ENCODE measurements at regions not wholly inside any gene's neighbourhood (a gene's known extent, or its start where the extent isn't known, plus 50 kb on each side); places are given as distances from the start of the nearest gene placed in this dataset.

DNA sequence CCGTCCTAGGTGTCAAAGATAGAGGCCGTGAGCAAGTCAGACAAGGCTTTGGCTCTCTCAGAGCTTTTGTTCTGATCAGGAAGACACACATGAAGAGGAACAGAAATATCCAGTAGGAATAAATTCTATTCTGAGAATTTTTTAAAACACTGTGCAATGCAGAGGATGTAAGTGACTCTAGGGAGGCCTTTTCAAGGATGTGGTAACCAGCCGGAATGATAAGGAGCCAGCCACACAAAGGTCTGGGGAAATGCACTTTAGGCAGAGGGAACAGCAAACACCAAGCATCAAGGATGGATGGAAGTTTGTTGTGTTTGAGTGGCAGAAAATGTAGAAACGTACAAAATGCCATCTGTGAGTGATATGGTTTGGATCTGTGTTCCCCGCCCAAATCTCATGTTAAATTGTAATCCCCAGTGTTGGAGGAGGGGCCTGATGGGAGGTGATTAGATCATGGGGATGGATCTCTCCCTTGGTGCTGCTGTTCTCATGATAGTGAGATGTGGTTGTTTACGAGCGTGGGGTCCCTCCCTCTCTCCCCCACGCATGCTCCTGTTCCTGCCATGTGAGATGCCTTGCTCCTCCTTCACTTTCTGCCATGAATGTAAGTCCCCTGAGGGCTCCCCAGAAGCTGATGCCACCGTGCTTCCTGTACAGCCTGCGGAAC lies 93.6 kb upstream of the CDYL start:
- Histone ChIP-seq H3K9me3 (no peaks in the 10 kb centered on the region), H3K4me3 (no peak overlapping the region), H3K36me3 (no peaks in the 10 kb centered on the region), H3K27ac (no peak overlapping the region), H3K27me3 (ENCODE audit: low read depth) (no peaks in the 10 kb centered on the region), H3K4me1 (no peaks in the 10 kb centered on the region)
- no peak for DNase-seq
- TF ChIP-seq, protein P1, sequence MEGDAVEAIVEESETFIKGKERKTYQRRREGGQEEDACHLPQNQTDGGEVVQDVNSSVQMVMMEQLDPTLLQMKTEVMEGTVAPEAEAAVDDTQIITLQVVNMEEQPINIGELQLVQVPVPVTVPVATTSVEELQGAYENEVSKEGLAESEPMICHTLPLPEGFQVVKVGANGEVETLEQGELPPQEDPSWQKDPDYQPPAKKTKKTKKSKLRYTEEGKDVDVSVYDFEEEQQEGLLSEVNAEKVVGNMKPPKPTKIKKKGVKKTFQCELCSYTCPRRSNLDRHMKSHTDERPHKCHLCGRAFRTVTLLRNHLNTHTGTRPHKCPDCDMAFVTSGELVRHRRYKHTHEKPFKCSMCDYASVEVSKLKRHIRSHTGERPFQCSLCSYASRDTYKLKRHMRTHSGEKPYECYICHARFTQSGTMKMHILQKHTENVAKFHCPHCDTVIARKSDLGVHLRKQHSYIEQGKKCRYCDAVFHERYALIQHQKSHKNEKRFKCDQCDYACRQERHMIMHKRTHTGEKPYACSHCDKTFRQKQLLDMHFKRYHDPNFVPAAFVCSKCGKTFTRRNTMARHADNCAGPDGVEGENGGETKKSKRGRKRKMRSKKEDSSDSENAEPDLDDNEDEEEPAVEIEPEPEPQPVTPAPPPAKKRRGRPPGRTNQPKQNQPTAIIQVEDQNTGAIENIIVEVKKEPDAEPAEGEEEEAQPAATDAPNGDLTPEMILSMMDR (IDR thresholded peaks at IDR 0.05): no peak
- no peak for ATAC-seq
- intact Hi-C loops (cut with DNase I): no loop called here

DNA sequence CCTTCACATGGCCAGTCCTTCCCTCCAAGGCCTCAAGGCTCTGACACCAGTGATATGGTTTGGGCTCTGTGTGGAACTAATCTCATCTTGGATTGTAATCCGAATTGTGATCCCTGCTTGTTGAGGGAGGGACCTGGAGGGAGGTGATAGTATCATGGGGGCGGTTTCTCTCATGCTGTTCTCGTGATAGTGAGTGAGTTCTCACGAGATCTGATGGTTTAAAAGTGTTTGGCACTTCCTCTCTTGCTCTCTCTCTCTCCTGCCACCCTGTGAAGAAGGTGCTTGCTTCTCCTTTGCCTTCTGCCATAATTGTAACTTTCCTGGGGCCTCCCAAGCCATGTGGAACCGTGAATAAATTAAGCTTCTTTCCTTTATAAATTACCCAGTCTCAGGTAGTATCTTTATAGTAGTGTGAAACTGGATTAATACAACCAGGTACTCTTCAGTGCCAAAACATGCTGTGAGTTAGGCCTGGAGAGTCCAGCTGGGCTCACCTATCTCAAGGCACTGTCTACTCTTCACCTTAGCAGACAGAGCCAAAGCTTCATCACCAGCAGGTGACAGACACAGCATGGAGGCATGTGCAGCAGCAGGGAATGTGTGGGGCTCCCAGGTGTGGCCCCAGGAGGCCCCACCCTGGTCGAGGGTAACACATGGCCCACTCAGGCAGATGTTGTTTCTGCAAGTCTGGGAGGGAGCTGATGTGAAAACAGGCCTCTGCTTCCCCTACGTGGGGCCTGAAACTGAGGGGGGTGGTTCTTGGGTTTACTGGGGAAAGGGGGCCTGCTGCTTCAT lies 97.5 kb upstream of the CDYL start:
- no peaks in the 10 kb centered on the region for H3K36me3 ChIP-seq
- no peaks in the 10 kb centered on the region for H3K4me1 ChIP-seq
- ATAC-seq (no peak), DNase-seq (no peak)
- TF ChIP-seq, protein P1 (IDR thresholded peaks at IDR 0.05): no peak
- no peak overlapping the region for H3K27ac ChIP-seq
- intact Hi-C loops (cut with DNase I): no loop called here
- no peaks in the 10 kb centered on the region for H3K9me3 ChIP-seq
- no peaks in the 10 kb centered on the region for H3K27me3 ChIP-seq (ENCODE audit: low read depth)
- H3K4me3 ChIP-seq: no peak overlapping the region

DNA sequence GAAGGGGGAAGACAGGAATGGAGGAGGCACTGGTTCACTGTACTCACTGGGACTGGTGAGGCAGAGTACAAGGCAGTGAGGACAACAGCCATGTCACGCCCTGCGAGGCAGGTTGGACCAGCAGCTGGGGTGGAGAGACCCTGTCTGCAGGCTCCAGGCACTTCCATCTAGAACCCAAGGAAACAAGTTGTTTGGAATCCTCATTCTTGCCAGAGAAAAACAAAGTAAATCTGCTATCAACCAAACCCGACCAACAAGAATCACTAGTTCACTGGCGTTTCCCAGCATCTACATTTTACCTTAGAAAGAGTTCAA lies 98.5 kb upstream of the CDYL start:
- no peak for ATAC-seq

DNA sequence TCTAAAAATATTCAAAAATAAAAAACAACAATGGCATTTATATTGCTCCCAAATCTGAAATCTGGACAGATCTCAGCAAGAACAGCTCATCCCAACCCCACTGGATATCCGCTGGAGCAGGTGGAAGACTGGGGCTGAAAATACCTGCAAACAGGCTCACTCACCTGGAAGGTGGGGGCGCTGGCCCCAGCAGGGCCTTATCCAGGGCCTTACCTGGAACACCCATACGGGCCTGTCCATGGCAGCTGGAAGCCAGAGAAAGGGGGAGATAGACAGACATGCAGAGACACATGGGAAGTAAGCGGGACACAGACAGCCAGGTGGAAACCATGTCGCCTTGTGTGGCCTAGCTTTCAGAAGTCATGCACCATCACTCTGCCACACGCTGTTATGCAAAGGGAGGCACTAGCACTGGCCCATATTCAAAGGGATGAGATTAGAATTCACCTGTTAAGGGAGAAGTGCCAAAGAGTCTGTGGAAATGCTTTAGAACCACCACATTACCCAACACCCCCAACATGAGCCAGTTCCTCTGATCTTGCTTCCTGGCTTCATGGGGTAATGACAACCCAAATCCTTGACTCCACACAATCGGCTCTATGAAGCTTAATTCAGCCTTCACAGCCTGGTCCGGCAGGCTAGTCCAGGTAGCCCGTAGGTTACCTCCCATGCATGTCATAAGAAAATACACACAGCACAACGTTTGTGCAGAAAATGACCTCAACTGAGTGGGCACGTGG lies 99.0 kb upstream of the CDYL start:
- ATAC-seq: no peak
- TF ChIP-seq, protein P1 (IDR thresholded peaks at IDR 0.05): no peak
- Histone ChIP-seq H3K4me3 (no peak overlapping the region), H3K27me3 (ENCODE audit: low read depth) (no peaks in the 10 kb centered on the region), H3K27ac (no peak overlapping the region), H3K4me1 (no peaks in the 10 kb centered on the region), H3K36me3 (no peaks in the 10 kb centered on the region), H3K9me3 (no peaks in the 10 kb centered on the region)
- no peak for DNase-seq
- intact Hi-C loops (cut with DNase I): no loop called here

More for the DNA sequence above, 98.5 kb upstream of the CDYL start:
- Histone ChIP-seq H3K27me3 (ENCODE audit: low read depth) (no peaks in the 10 kb centered on the region), H3K27ac (no peak overlapping the region), H3K4me1 (no peaks in the 10 kb centered on the region), H3K36me3 (no peaks in the 10 kb centered on the region), H3K4me3 (no peak overlapping the region), H3K9me3 (no peaks in the 10 kb centered on the region)
- TF ChIP-seq, protein P1 (IDR thresholded peaks at IDR 0.05): no peak
- intact Hi-C loops (cut with DNase I): no loop called here
- no peak for DNase-seq

DNA sequence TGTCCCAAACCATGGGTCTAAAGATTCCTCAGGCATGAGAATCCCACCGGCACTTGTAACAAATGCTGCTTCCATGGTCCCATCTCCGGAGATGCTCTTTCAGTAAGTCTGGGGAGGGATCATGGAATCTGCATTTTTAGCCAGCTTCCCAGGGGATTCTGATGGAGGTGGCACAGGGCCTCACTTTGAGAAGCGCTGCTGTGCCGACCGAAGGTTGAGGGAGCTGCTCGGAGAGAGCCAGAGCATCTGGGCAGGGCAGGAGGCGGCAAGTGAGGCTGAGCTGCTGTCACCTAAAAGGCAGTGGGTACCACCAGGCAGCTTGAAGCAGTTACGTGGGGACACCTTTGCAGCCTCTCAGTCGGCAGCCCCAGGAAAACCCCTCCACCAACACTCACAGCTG lies 100.2 kb upstream of the CDYL start:
- H3K27ac ChIP-seq: no peak overlapping the region
- no peaks in the 10 kb centered on the region for H3K27me3 ChIP-seq (ENCODE audit: low read depth)
- no peaks in the 10 kb centered on the region for H3K9me3 ChIP-seq
- no peak for ATAC-seq
- H3K4me3 ChIP-seq: no peak overlapping the region
- no peaks in the 10 kb centered on the region for H3K36me3 ChIP-seq
- TF ChIP-seq, protein P1 (IDR thresholded peaks at IDR 0.05): no peak
- H3K4me1 ChIP-seq: no peaks in the 10 kb centered on the region
- no peak for DNase-seq
- intact Hi-C loops (cut with DNase I): no loop called here
